GM18520 (cell line): ENCODE measurements at regions not wholly inside any gene's neighbourhood (a gene's known extent, or its start where the extent isn't known, plus 50 kb on each side); places are given as distances from the start of the nearest gene placed in this dataset.

ENCODE experiments used
- ATAC-seq: cut with Tn5 transposase; IDR thresholded peaks from one replicate; pipeline ENCODE4 v1.9.1; 2021; ENCODE audit not compliant: unreplicated experiment

- ATAC-seq, result no peak
Observed at GRCh38 chr5:93072831-93073459, 508.1 kb downstream of the NR2F1-AS1 start.

- no peak for ATAC-seq
Observed at GRCh38 chr5:93071710-93072109, 509.3 kb downstream of the NR2F1-AS1 start.

GRCh38 chr5:93070938-93071337 is 510.1 kb downstream of the NR2F1-AS1 start:
- ATAC-seq, result no peak

GRCh38 chr5:93069276-93069675 is 511.7 kb downstream of the NR2F1-AS1 start:
- ATAC-seq, result no peak

DNA sequence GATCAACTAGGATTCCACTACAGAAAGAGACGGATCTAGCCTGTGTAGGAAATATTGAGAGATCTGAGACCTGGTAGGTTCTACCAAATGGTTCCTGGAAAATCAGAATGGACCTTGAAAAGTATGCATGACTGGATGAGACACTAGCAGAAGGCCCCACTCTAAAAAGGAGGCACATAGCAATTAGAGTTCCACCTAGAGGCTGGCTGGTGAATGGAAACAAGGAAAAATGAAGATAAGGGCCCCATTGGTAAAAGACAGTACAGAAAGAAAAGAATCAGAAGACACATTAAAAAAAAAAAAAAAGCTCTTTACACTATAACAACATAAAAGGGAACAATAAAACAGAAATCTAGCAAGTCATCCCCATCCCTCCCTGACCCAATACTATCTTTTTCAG is 518.5 kb downstream of the NR2F1-AS1 start:
- no peak for ATAC-seq

DNA sequence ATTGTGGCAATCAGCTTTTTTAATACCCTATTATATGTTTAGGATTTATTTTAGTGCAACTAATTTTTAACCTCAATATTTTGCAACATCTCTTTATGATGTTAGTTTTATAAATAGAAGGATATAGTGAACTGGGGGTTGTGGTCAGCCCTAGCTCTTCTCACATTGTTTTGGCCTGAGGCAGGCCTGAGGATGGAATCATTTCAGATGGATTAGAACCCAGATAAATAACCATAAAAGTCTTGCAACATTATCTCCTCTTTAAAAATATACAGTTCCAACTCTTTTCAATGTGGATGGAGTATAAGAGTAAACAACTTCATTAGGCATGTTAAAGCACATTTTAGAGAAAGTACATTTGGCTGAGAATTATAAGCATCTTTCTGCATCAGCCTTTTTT is 522.7 kb downstream of the NR2F1-AS1 start:
- ATAC-seq, result no peak

DNA sequence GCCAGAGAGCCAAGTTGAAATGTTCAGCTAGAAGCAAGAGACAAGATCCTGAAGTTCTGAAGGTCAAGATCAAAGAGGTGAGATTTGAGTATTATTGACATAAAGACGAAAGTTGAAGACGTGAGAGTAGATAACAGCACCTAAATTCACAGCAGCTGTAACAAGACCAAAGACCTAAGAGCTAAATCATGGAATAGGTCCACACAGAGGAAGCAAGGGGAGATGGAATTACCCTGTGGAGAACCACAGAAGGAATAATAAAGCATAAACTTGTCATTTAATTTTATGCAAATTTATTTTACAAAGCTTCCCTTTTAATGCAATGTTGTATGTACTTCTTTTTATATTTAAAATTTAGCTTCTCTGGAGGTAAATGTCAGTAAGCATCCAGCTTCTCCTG is 523.7 kb downstream of the NR2F1-AS1 start:
- no peak for ATAC-seq

DNA sequence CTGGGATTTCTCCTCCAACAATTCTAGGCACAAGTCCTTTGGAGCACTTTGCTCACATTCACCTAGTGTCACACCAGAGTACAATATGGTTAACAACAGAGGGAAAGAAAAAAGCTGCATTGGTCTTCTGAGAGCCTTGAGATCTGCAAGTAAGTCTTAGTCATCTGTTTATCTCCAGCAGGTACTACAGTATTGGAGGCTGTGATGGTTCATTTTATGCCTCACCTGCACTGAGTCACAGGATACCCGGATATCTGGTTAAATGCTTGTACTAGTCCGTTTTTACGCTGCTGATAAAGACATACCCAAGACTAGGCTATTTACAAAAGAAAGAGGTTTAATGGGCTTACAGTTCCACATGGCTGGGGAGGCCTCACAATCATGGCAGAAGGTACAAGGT is 525.0 kb downstream of the NR2F1-AS1 start:
- ATAC-seq, result no peak

- ATAC-seq, result no peak
Observed at GRCh38 chr5:93055561-93055960, 525.5 kb downstream of the NR2F1-AS1 start.

- no peak for ATAC-seq
Observed at GRCh38 chr5:93054424-93055163, 526.4 kb downstream of the NR2F1-AS1 start.

GRCh38 chr5:93053825-93054224 is 527.2 kb downstream of the NR2F1-AS1 start:
- no peak for ATAC-seq

- no peak for ATAC-seq
Observed at GRCh38 chr5:93048858-93049257, 532.2 kb downstream of the NR2F1-AS1 start.

DNA sequence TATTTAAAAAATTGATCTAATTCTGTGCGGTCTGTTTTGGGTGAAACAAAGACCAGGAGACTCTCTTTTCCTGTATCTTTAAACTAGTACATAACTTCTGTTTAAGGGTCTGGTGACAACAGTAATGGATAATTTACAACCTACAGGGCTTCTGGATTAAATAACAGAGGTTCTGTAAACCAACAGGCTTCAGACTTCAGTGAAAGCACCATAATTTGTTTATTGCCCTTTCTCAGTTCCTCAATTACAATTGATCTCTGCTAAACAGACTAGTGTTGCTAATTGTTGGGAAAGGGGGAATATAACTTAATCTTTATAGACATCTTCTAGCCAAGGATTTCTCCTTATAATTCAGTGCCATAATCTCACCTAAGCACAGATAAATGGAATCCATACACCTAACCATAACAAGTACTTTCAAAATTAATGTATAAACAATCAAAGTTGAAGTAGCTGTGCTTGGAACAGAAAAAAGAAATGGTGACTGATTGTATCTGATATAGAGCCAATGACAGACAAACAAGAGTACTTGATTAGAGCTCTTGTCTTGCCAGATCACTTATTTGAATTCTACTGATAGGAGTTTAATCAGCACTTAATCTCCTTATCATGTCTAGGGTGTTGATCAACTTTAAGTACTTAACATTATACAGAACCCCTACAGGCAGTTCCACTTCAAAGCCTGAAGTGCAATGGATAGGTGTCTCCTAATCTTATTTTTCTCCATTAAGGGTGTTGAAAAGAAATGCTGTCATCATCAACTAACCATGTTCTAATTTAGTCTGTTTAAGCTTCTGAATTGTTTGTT is 536.0 kb downstream of the NR2F1-AS1 start:
- no peak for ATAC-seq

- ATAC-seq, result no peak
Observed at GRCh38 chr5:93039888-93040287, 541.1 kb downstream of the NR2F1-AS1 start.

DNA sequence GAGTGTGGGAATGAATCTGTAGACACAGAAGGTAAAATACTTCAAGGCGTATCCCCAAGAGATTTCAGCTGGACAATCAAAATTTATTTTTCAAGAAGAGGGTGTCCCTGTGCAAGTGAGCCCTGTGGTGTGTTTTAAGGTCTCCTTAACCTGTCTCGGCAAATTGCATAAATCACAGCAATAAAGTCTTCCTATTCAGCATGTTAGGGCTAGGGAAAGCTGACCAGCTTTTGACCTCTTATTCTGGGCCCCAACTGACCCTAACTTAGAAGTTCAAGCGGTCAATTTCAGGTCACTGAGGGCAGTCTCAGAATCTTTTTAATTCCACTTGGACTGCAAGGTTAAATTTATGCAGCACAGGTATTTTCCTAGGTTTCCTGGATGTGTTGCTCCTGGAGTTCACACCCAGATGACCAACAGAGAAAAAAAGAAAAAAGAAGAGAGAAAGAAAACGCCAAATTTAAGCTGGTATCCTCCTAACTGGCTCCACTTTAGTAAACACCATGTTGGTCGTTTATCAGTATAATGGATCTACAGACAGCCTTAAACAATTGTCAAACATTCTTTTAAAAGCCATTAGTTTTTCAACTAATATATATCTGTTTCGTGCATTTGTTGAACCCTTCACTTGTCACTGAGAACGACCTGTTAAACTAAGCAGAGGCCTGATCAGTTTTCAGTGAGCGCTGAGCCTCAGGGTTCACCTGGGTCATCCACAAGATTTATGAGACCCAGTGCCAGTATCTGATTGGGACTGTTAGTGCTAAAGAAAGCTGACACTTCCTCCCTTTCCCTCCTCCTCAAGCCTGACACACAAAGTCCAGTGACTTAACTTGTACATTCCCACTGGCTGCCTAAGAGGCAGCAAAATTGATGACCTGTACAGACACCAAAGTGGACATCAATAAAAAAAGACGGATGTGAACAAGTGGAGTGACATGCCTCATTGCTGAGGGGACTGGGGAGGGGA is 546.1 kb downstream of the NR2F1-AS1 start:
- no peak for ATAC-seq

DNA sequence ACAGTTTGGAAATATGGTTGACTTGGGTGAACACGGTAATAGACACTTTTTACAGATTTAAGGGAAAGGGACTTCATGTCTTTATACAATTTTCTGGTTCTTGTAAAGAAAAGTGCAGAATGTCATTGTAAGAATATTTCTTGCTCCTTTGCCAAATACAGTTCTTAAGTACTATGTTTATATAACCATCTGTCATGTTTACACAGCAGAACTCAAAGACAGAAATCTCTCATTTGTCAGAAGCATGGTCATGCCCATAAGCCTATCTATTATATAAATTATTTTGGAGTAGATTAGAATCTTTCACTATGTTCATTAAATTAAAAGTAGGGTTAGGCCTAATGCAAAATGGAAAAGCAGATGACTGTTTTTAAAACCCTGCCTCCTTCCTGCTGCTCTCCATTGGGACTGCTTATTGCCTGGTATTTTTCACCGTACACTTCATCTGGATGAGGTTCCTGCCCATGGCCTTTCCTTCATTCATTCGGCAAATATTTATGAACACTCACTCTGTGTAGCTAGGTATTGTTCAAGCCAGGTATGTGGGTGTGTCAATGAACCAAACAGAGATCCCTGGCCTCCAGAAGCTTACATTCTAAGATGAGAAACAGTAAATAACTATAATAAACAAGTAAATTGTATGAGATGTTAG is 558.1 kb downstream of the NR2F1-AS1 start:
- ATAC-seq, result no peak

- ATAC-seq, result no peak
Observed at GRCh38 chr5:93022211-93022610, 558.8 kb downstream of the NR2F1-AS1 start.

DNA sequence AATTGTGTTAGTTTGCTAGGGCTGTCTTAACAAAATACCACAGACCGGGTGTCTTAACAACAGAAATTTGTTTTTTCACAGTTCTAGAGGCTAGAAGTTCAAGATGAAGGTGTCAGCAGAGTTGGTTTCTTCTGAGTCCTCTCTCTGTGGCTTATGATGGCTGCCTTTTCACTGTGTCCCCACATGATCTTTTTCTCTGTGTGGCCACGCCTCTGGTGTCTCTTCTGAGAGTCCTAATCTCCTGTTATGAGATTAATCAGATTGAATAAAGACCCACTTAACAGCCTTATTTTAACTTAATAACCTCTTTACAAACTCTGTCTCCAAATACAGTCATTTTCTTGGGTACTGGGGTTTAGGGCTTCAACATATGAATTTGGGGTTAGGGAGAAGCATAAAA is 561.1 kb downstream of the NR2F1-AS1 start:
- ATAC-seq, result no peak

DNA sequence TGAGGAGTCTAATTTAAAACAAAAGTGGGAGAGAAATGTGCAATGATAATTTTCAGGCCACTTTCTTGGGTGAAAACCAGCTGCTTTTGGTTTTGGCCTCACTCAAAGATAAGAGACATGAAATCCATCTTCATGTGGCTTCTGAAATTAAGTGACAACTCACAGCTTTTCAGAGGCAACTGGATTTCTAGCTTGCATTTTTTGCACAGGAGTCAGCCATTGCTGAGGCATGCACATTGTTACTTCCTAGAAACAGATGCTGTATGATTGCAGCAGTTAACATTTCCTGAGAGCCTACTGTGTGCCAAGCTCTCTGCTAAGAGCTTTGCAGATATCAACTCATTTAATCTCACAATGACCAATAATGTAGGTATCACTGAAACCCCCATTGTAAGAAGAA is 562.6 kb downstream of the NR2F1-AS1 start:
- ATAC-seq, result no peak

GRCh38 chr5:93017849-93018248 is 563.2 kb downstream of the NR2F1-AS1 start:
- ATAC-seq, result peak; percentile 43
